H9 (cell line): ENCODE measurements at regions not wholly inside any gene's neighbourhood (a gene's known extent, or its start where the extent isn't known, plus 50 kb on each side); places are given as distances from the start of the nearest gene placed in this dataset.

Experiments used
- DNase-seq: peaks from one replicate; pipeline ENCODE4 v3.0.0-alpha.2; 2017
- H2AFZ ChIP-seq: one replicate; pipeline ENCODE4 v1.6.1; 2013; ENCODE audit warnings: mild to moderate bottlenecking, low read length, control low read depth, moderate library complexity
- H2AK5ac ChIP-seq: 2 replicates; pipeline ENCODE4 v1.6.1; 2013; ENCODE audit warnings: low read length, control low read depth, mixed read lengths; ENCODE audit not compliant: insufficient read length
- H2BK120ac ChIP-seq: one replicate; pipeline ENCODE4 v1.6.1; 2013; ENCODE audit warnings: low read depth, mild to moderate bottlenecking, low read length, control low read depth, inconsistent platforms; ENCODE audit not compliant: poor library complexity, severe bottlenecking
- H2BK12ac ChIP-seq: 2 replicates; pipeline ENCODE4 v1.6.1; 2013; ENCODE audit warnings: low read length, control low read depth, mixed read lengths, low read depth; ENCODE audit not compliant: insufficient read length
- H2BK15ac ChIP-seq: 2 replicates; pipeline ENCODE4 v1.6.1; 2013; ENCODE audit warnings: low read depth, low read length, control low read depth
- H2BK20ac ChIP-seq: one replicate; pipeline ENCODE4 v1.6.1; 2013; ENCODE audit warnings: low read depth, mild to moderate bottlenecking, low read length, control low read depth, inconsistent platforms; ENCODE audit not compliant: poor library complexity, severe bottlenecking
- H2BK5ac ChIP-seq: 2 replicates; pipeline ENCODE4 v1.6.1; 2013; ENCODE audit warnings: low read length, control low read depth, mixed read lengths; ENCODE audit not compliant: insufficient read length
- H3K14ac ChIP-seq: 2 replicates; pipeline ENCODE4 v1.6.1; 2013; ENCODE audit warnings: low read length, control low read depth; ENCODE audit not compliant: insufficient read depth
- H3K18ac ChIP-seq: 2 replicates; pipeline ENCODE4 v1.6.1; 2013; ENCODE audit warnings: low read depth, mild to moderate bottlenecking, mixed read lengths, low read length, control low read depth; ENCODE audit not compliant: insufficient read length
- H3K23ac ChIP-seq: 2 replicates; pipeline ENCODE4 v1.6.1; 2013; ENCODE audit warnings: low read length, control low read depth, mixed read lengths, low read depth; ENCODE audit not compliant: insufficient read length
- H3K23me2 ChIP-seq: 2 replicates; pipeline ENCODE4 v1.6.1; 2013; ENCODE audit warnings: low read depth, mild to moderate bottlenecking, mixed read lengths, low read length, control low read depth; ENCODE audit not compliant: insufficient read length, poor library complexity, severe bottlenecking
- H3K27ac ChIP-seq: 2 replicates; pipeline ENCODE4 v1.5.1; 2013; ENCODE audit warnings: low read length, control low read depth, mixed read lengths, low read depth; ENCODE audit not compliant: insufficient read length
- H3K27me3 ChIP-seq: 2 replicates; pipeline ENCODE4 v1.6.1; 2013; ENCODE audit warnings: low read length, control low read depth, inconsistent platforms; ENCODE audit not compliant: insufficient read depth
- H3K4ac ChIP-seq: 2 replicates; pipeline ENCODE4 v1.6.1; 2013; ENCODE audit warnings: low read depth, mild to moderate bottlenecking, control low read depth, inconsistent platforms, low read length, moderate library complexity
- H3K4me1 ChIP-seq: 2 replicates; pipeline ENCODE4 v1.6.1; 2013; ENCODE audit warnings: low read length, control low read depth, inconsistent platforms; ENCODE audit not compliant: insufficient read depth
- H3K4me2 ChIP-seq: 2 replicates; pipeline ENCODE4 v1.6.1; 2013; ENCODE audit warnings: low read length, control low read depth, mixed read lengths; ENCODE audit not compliant: insufficient read length, insufficient read depth
- H3K56ac ChIP-seq: 2 replicates; pipeline ENCODE4 v1.6.1; 2013; ENCODE audit warnings: low read depth, mild to moderate bottlenecking, mixed read lengths, low read length, control low read depth; ENCODE audit not compliant: insufficient read length
- H3K79me1 ChIP-seq: 2 replicates; pipeline ENCODE4 v1.6.1; 2013; ENCODE audit warnings: low read depth, mild to moderate bottlenecking, moderate library complexity, low read length, control low read depth, inconsistent platforms; ENCODE audit not compliant: insufficient read depth, poor library complexity, severe bottlenecking
- H3K79me2 ChIP-seq: 2 replicates; pipeline ENCODE4 v1.6.1; 2013; ENCODE audit warnings: low read length, control low read depth, inconsistent platforms; ENCODE audit not compliant: insufficient read depth
- H3K9ac ChIP-seq: 2 replicates; pipeline ENCODE4 v1.6.1; 2013; ENCODE audit warnings: low read length, control low read depth, mixed read lengths; ENCODE audit not compliant: insufficient read length; ENCODE audit errors: extremely low read depth
- H3K9me3 ChIP-seq: one replicate; pipeline ENCODE4 v1.6.1; 2013; ENCODE audit warnings: low read depth, low read length, inconsistent platforms; ENCODE audit not compliant: control insufficient read depth
- H3T11ph ChIP-seq: one replicate; pipeline ENCODE4 v1.6.1; 2013; ENCODE audit warnings: mild to moderate bottlenecking, low read length, control low read depth, inconsistent platforms
- H4K20me1 ChIP-seq: one replicate; pipeline ENCODE4 v1.6.1; 2013; ENCODE audit not compliant: control insufficient read depth, insufficient read length, insufficient read depth
- H4K5ac ChIP-seq: 2 replicates; pipeline ENCODE4 v1.6.1; 2013; ENCODE audit warnings: low read depth, mild to moderate bottlenecking, mixed read lengths, low read length, control low read depth; ENCODE audit not compliant: insufficient read length
- H4K8ac ChIP-seq: replicated peaks from 2 replicates; pipeline ENCODE4 v1.6.1; 2013; ENCODE audit warnings: low read length, control low read depth, mixed read lengths, low read depth; ENCODE audit not compliant: insufficient read length
- H4K91ac ChIP-seq: 2 replicates; pipeline ENCODE4 v1.6.1; 2013; ENCODE audit warnings: low read depth, mild to moderate bottlenecking, moderate library complexity, mixed read lengths, low read length, control low read depth; ENCODE audit not compliant: insufficient read length
- H3K27ac Mint-ChIP-seq, 3 experiments: 2 replicates in 2 of 3; 3 replicates in 1 of 3; pipeline ENCODE4 v1.8.0; 2020 to 2021; ENCODE audit warnings: mixed read lengths in 3 of 3, mild to moderate bottlenecking in 1 of 3, moderate library complexity in 1 of 3
- H3K27me3 Mint-ChIP-seq: 2 replicates; pipeline ENCODE4 v1.8.0; 2021; ENCODE audit warnings: low read depth, mild to moderate bottlenecking, moderate library complexity, mixed read lengths
- H3K36me3 Mint-ChIP-seq, 3 experiments: 2 replicates in 2 of 3; 3 replicates in 1 of 3; pipeline ENCODE4 v1.8.0; 2020 to 2021; ENCODE audit warnings: low read depth in 3 of 3, mixed read lengths in 3 of 3; ENCODE audit not compliant: insufficient read depth in 1 of 3
- H3K4me1 Mint-ChIP-seq, 2 experiments: 2 replicates each; pipeline ENCODE4 v1.8.0; 2020; ENCODE audit warnings: mixed read lengths in 2 of 2
- H3K4me3 Mint-ChIP-seq, 2 experiments: 2 replicates in 1 of 2; 3 replicates in 1 of 2; pipeline ENCODE4 v1.8.0; 2020 to 2021; ENCODE audit warnings: mild to moderate bottlenecking in 2 of 2, mixed read lengths in 2 of 2, moderate library complexity in 1 of 2
- H3K9me3 Mint-ChIP-seq, 2 experiments: 2 replicates in 1 of 2; 3 replicates in 1 of 2; pipeline ENCODE4 v1.8.0; 2020; ENCODE audit warnings: mild to moderate bottlenecking in 2 of 2, mixed read lengths in 2 of 2, moderate library complexity in 1 of 2
- CTCF ChIP-seq: fragments of 200-600 bp; sonication (generic); conservative IDR thresholded peaks from 3 replicates; pipeline ENCODE4 v1.8.0; 2021; ENCODE audit warnings: antibody characterized with exemption, mild to moderate bottlenecking
- WGBS: extraction: QIAGEN DNeasy Blood & Tissue Kit; methylation state at CpG from one replicate; pipeline ENCODE4 v1.1.7; 2013; ENCODE audit warnings: missing lambda C conversion rate, low lambda C conversion rate, mixed read lengths; ENCODE audit not compliant: insufficient read length; ENCODE audit errors: extremely low coverage; 5-methylcytosine and 5-hydroxymethylcytosine counted together

DNA sequence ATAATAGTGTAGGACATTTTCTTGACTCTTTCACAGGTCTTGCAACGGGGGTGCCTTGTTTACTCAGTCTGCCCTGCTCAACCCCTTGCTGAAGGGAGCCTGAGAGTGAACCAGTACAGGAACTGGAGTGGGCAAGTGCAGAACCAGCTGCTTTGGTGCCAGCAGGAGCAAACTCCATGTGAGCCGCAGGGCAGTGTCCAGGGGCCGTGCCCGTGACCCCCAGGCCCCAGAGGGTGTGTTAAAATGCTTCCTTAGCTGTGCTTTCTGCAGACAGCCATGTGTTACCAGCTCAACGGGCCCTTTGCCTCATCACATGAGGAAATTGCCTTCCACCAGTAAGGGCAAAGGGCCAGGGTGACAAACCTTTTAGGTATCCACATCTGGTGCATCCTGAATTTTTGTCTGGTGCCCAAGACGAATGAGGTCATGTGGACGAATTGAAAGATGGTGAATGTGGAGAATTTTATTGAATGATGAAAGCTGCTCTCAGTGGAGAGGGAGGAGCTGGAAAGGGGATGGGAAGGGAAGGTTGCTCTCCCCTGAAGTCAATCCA is 53.6 kb upstream of the OR5D13 start:
- Mint-ChIP-seq H3K4me3 (no peak overlapping the region), H3K4me1 (no peaks in the 10 kb centered on the region), H3K36me3 (peaks cover 0 to 17% (median 5%) of the 10 kb centered on the region in 3 experiments; a peak in 3 of 7 replicates), H3K9me3 (peaks cover 74 to 82% of the 10 kb centered on the region in 2 experiments), H3K27me3 (no peaks in the 10 kb centered on the region; the same call in none of the 2 replicates), H3K27ac (no peak overlapping the region)
- Histone ChIP-seq H2BK120ac (no peak overlapping the region), H3K23ac (no peak overlapping the region), H3K27me3 (no peaks in the 10 kb centered on the region), H2AK5ac (no peak overlapping the region), H4K91ac (no peak overlapping the region), H3K9me3 (peaks cover 51% of the 10 kb centered on the region), H2BK12ac (no peak overlapping the region), H3T11ph (no peak overlapping the region), H2BK15ac (no peak overlapping the region), H3K4me1 (no peaks in the 10 kb centered on the region), H2BK20ac (no peak overlapping the region), H3K23me2 (no peaks in the 10 kb centered on the region), H2AFZ (no peak overlapping the region), H3K27ac (no peak overlapping the region), H3K56ac (no peak overlapping the region), H3K14ac (no peak overlapping the region), H3K79me1 (no peaks in the 10 kb centered on the region), H4K5ac (no peak overlapping the region), H2BK5ac (no peak overlapping the region), H3K18ac (no peak overlapping the region), H3K4me2 (no peak overlapping the region), H3K79me2 (no peaks in the 10 kb centered on the region), H3K4ac (no peak overlapping the region), H4K20me1 (no peaks in the 10 kb centered on the region), H3K9ac (no peak overlapping the region), H4K8ac (no peak overlapping the region)
- TF ChIP-seq CTCF = no peak
- DNase-seq = no peak
- WGBS = no CpG with 5 or more reads among the region's 7 CpGs
